ENCODE measurements at regions not wholly inside any gene's neighbourhood (a gene's known extent, or its start where the extent isn't known, plus 50 kb on each side); places are given as distances from the start of the nearest gene placed in this dataset.

DNA sequence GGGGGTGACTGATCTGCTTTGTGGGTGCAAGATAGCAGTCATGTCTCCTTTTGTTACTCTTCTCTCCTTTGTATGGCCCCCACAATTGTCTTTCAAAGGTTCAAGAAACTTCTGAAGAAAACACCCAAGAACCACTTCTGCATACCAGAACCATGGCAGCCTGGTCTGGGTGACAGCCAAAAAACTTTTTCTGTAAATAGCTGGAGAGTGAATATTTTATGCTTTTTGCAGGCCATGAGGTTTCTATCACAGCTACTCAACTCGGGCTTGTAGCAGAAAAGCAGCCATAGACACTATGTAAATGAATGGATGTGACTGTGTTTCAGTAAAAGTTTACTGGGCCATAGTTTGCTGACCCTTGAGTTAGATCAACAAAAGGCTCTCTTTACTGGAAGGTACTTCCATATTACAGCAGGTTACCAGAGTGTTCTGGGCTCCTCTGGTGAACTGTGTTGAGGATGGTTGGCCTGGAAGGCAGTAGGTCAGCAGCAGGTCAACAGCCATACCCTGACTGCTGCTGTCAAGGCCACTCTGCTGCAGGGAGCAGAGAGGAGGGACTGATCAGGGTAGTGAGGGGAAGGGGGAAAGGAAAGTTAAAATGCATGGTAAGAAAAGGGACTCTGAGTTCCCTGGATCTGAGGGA is 116.4 kb downstream of the GDAP2 start:
- Histone ChIP-seq H3K36me3 (ENCODE audit: insufficient read depth, insufficient read length, low read length) (no peaks in the 10 kb centered on the region), H3K9ac (ENCODE audit: insufficient read length, low read depth) (no peak overlapping the region), H3K4me3 (ENCODE audit: insufficient read length, low read depth) (no peak overlapping the region), H3K4me1 (ENCODE audit: insufficient read depth, insufficient read length) (no peaks in the 10 kb centered on the region), H3K9me3 (ENCODE audit: insufficient read depth, low read length) (no peaks in the 10 kb centered on the region), H3K27me3 (ENCODE audit: insufficient read depth, insufficient read length) (no peaks in the 10 kb centered on the region)
- no peak for TF ChIP-seq YY1 (IDR thresholded peaks at IDR 0.05; ENCODE audit: insufficient read depth, insufficient read length)
- TF ChIP-seq SUZ12 (IDR thresholded peaks at IDR 0.05; ENCODE audit: extremely low read depth, insufficient read depth, insufficient read length), result no peak
- TF ChIP-seq ZNF274 (IDR thresholded peaks at IDR 0.05; ENCODE audit: low read depth, low read length), result no peak
- no peak for DNase-seq (ENCODE audit: low read depth, low spot score)
